ENCODE measurements at regions not wholly inside any gene's neighbourhood (a gene's known extent, or its start where the extent isn't known, plus 50 kb on each side); places are given as distances from the start of the nearest gene placed in this dataset.

- DNase-seq = no peak
These were observed 161.5 kb downstream of the MRPL14 start for GRCh38 chr6:43965628-43966373.

- DNase-seq = no peak
These were observed 162.3 kb downstream of the MRPL14 start for GRCh38 chr6:43964659-43965570.

GRCh38 chr6:43963877-43964658 lies 163.2 kb downstream of the MRPL14 start:
- no peak for DNase-seq

GRCh38 chr6:43963203-43963602 lies 164.0 kb downstream of the MRPL14 start:
- DNase-seq = no peak

- no peak for DNase-seq
These were observed 164.8 kb downstream of the MRPL14 start for GRCh38 chr6:43962458-43962857.

GRCh38 chr6:43957273-43957672 lies 170.0 kb downstream of the MRPL14 start:
- no peak for DNase-seq

- DNase-seq = no peak
These were observed 170.8 kb downstream of the MRPL14 start for GRCh38 chr6:43956478-43956877.

GRCh38 chr6:43954311-43955131 lies 172.7 kb downstream of the MRPL14 start:
- DNase-seq = no peak

GRCh38 chr6:43953794-43954310 lies 173.4 kb downstream of the MRPL14 start:
- no peak for DNase-seq

GRCh38 chr6:43953256-43953655 lies 174.0 kb downstream of the MRPL14 start:
- DNase-seq = no peak

- no peak for DNase-seq
These were observed 174.5 kb downstream of the MRPL14 start for GRCh38 chr6:43952746-43953145.

GRCh38 chr6:43951756-43952675 lies 175.2 kb downstream of the MRPL14 start:
- no peak for DNase-seq

GRCh38 chr6:43951063-43951755 lies 176.0 kb downstream of the MRPL14 start:
- DNase-seq = no peak

GRCh38 chr6:43950731-43951062 lies 176.6 kb downstream of the MRPL14 start:
- no peak for DNase-seq

GRCh38 chr6:43950051-43950605 lies 177.1 kb downstream of the MRPL14 start:
- DNase-seq = no peak

GRCh38 chr6:43949551-43949991 lies 177.7 kb downstream of the MRPL14 start:
- no peak for DNase-seq

- no peak for DNase-seq
These were observed 178.4 kb downstream of the MRPL14 start for GRCh38 chr6:43948527-43949485.

- no peak for DNase-seq
These were observed 177.8 kb downstream of the VEGFA start for GRCh38 chr6:43947860-43948259.

Data from CD4-positive, alpha-beta T cell treated with Interleukin-15 for 1 hour (primary cell).